ENCODE measurements at regions not wholly inside any gene's neighbourhood (a gene's known extent, or its start where the extent isn't known, plus 50 kb on each side); places are given as distances from the start of the nearest gene placed in this dataset.

DNA sequence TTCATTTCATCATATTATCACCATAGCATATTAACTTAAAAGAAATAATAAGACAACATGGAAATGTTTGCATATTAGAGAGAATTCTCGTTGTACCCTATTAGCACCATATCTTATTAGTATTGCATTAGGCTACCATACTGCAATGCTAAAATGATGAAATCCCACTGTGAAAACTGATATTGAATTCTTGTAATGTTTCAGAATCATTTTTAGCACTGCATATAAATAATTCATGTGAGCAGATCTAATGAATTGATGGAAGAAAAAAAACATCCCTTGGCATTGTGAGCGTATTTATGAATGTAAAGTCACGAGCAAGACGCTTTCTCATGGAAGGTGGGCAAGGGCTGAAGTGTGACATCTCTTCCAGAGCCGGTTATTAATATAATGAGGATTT lies 257.1 kb upstream of the PTBP2 start:
- intact Hi-C loops (cut with micrococcal nuclease) (no loop called here), in situ Hi-C loops (cut with MboI) (no loop called here)
- Histone ChIP-seq H3K9me3 (replicated peaks; ENCODE audit: control insufficient read depth, insufficient read depth, low read depth, low read length) (no peaks in the 10 kb centered on the region), H3K79me2 (ENCODE audit: control insufficient read depth, insufficient read depth, low read length) (no peaks in the 10 kb centered on the region), H3K36me3 (ENCODE audit: control insufficient read depth, insufficient read depth, low read length) (no peaks in the 10 kb centered on the region), H3K9me1 (ENCODE audit: control insufficient read depth, insufficient read depth, low read length) (no peaks in the 10 kb centered on the region), H3K27ac (ENCODE audit: extremely low read depth, low read depth, low read length) (no peak overlapping the region), H2AFZ (ENCODE audit: low read depth, low read length) (no peak overlapping the region), H3K4me2 (ENCODE audit: insufficient read depth, low read length) (no peak overlapping the region), H4K20me1 (replicated peaks; ENCODE audit: control insufficient read depth, insufficient read depth, low read length) (no peaks in the 10 kb centered on the region), H3K4me1 (replicated peaks in 1 of 2; ENCODE audit: control insufficient read depth in 2 of 2, insufficient read depth in 2 of 2, low read length in 2 of 2) (no peaks in the 10 kb centered on the region), H3K9ac (ENCODE audit: insufficient read depth in 1 of 2, low read depth in 2 of 2, low read length in 2 of 2) (no peak overlapping the region), H3K4me3 (no peak overlapping the region), H3K27me3 (ENCODE audit: control insufficient read depth in 2 of 2, insufficient read depth in 2 of 2, low read length in 2 of 2) (no peaks in the 10 kb centered on the region)
- ATAC-seq, result no peak
- WGBS (ENCODE audit: insufficient coverage, low coverage, missing lambda C conversion rate), result 0% methylated on average over 5 of the region's 5 CpGs
- no peak for DNase-seq (ENCODE audit: extremely low read depth in 1 of 4, low spot score in 3 of 4)
- TF ChIP-seq, protein P1, sequence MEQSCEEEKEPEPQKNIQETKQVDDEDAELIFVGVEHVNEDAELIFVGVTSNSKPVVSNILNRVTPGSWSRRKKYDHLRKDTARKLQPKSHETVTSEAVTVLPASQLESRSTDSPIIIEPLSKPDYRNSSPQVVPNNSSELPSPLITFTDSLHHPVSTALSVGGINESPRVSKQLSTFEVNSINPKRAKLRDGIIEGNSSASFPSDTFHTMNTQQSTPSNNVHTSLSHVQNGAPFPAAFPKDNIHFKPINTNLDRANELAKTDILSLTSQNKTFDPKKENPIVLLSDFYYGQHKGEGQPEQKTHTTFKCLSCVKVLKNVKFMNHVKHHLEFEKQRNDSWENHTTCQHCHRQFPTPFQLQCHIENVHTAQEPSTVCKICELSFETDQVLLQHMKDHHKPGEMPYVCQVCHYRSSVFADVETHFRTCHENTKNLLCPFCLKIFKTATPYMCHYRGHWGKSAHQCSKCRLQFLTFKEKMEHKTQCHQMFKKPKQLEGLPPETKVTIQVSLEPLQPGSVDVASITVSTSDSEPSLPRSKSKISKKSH (CRISPR knock-in tag; IDR thresholded peaks at IDR 0.05), result no peak
- TF ChIP-seq KAT7 (CRISPR knock-in tag; IDR thresholded peaks at IDR 0.05; ENCODE audit: borderline replicate concordance) (no peak), MXI1 (IDR thresholded peaks at IDR 0.05; ENCODE audit: low read depth, low read length) (no peak), RFX1 (IDR thresholded peaks at IDR 0.05) (no peak), HSF4 (CRISPR knock-in tag; IDR thresholded peaks at IDR 0.05; ENCODE audit: borderline replicate concordance) (no peak), ETV5 (CRISPR knock-in tag; IDR thresholded peaks at IDR 0.05; ENCODE audit: low read depth) (no peak), ESRRB (CRISPR knock-in tag; IDR thresholded peaks at IDR 0.05; ENCODE audit: borderline replicate concordance) (no peak), GTF2A2 (tag; IDR thresholded peaks at IDR 0.05) (no peak), RUNX1 (IDR thresholded peaks at IDR 0.05; ENCODE audit: low read depth) (no peak)
- TF ChIP-seq, protein P2, sequence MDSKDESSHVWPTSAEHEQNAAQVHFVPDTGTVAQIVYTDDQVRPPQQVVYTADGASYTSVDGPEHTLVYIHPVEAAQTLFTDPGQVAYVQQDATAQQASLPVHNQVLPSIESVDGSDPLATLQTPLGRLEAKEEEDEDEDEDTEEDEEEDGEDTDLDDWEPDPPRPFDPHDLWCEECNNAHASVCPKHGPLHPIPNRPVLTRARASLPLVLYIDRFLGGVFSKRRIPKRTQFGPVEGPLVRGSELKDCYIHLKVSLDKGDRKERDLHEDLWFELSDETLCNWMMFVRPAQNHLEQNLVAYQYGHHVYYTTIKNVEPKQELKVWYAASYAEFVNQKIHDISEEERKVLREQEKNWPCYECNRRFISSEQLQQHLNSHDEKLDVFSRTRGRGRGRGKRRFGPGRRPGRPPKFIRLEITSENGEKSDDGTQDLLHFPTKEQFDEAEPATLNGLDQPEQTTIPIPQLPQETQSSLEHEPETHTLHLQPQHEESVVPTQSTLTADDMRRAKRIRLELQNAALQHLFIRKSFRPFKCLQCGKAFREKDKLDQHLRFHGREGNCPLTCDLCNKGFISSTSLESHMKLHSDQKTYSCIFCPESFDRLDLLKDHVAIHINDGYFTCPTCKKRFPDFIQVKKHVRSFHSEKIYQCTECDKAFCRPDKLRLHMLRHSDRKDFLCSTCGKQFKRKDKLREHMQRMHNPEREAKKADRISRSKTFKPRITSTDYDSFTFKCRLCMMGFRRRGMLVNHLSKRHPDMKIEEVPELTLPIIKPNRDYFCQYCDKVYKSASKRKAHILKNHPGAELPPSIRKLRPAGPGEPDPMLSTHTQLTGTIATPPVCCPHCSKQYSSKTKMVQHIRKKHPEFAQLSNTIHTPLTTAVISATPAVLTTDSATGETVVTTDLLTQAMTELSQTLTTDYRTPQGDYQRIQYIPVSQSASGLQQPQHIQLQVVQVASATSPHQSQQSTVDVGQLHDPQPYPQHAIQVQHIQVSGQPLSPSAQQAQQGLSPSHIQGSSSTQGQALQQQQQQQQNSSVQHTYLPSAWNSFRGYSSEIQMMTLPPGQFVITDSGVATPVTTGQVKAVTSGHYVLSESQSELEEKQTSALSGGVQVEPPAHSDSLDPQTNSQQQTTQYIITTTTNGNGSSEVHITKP (IDR thresholded peaks at IDR 0.05; ENCODE audit: partially characterized antibody), result no peak
- TF ChIP-seq, protein P3, sequence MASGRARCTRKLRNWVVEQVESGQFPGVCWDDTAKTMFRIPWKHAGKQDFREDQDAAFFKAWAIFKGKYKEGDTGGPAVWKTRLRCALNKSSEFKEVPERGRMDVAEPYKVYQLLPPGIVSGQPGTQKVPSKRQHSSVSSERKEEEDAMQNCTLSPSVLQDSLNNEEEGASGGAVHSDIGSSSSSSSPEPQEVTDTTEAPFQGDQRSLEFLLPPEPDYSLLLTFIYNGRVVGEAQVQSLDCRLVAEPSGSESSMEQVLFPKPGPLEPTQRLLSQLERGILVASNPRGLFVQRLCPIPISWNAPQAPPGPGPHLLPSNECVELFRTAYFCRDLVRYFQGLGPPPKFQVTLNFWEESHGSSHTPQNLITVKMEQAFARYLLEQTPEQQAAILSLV (tag; IDR thresholded peaks at IDR 0.05), result no peak
- TF ChIP-seq, protein P4, sequence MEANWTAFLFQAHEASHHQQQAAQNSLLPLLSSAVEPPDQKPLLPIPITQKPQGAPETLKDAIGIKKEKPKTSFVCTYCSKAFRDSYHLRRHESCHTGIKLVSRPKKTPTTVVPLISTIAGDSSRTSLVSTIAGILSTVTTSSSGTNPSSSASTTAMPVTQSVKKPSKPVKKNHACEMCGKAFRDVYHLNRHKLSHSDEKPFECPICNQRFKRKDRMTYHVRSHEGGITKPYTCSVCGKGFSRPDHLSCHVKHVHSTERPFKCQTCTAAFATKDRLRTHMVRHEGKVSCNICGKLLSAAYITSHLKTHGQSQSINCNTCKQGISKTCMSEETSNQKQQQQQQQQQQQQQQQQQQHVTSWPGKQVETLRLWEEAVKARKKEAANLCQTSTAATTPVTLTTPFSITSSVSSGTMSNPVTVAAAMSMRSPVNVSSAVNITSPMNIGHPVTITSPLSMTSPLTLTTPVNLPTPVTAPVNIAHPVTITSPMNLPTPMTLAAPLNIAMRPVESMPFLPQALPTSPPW (CRISPR knock-in tag; IDR thresholded peaks at IDR 0.05), result no peak
- ChIA-PET CTCF (ENCODE audit: low intra/inter-chr PET ratio) (no interaction called here), POLR2A (no interaction called here)
- FAIRE-seq, result no peak
- BruUV-seq (replicated peaks), result no TSS peak
